ENCODE measurements at regions not wholly inside any gene's neighbourhood (a gene's known extent, or its start where the extent isn't known, plus 50 kb on each side); places are given as distances from the start of the nearest gene placed in this dataset.

DNA sequence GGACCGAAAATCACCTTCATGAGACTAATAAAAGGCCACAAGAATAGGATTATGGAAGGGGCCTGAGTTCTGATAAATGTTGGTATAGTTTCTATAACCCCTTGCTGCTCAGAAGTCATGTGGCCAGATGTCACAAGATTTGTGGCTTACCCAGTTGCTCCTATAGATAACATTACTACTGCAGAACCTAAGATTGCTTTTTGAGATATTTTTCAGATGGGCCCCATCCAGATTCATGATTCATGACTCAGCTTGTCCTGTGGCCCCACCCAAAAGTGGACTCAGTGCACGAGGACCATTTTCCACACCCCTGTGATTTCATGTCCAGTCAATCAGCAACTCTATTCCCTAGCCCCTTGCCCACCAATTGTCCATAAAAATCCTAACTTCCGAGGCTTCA lies 209.0 kb downstream of the ACTR3B start:
- no peaks in the 10 kb centered on the region for H3K36me3 Mint-ChIP-seq (ENCODE audit: insufficient read depth)
- no peak for ATAC-seq (replicated peaks)
- H3K9me3 Mint-ChIP-seq, result peaks cover 0 to 9% of the 10 kb centered on the region in 2 donors
- no peak overlapping the region for H3K27ac Mint-ChIP-seq
- DNase-seq, result no peak
- no peaks in the 10 kb centered on the region for H3K4me1 Mint-ChIP-seq (ENCODE audit: low read depth in 2 of 2)
- H3K27me3 Mint-ChIP-seq, result peaks cover 13 to 14% of the 10 kb centered on the region in 2 donors
- no peak overlapping the region for H3K4me3 Mint-ChIP-seq

DNA sequence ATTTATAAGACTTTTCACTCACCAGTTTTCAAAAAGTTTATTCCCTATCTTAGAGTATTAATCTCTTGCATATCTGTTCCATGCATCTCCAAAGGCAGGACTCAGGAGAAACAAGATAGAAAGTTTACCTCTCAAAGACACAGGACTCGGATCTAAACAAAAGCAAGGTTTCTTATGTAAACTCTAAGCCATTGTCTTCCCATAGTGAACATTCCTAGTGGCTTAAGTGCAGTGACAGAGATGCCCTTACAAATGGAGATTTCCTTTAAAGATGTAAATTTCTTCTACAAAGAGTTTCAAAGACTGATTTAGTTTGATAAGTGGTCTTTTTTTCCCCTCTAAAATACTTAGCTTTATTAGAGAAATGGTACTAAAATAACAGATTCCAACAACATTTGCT lies 209.8 kb downstream of the ACTR3B start:
- DNase-seq, result no peak
- Mint-ChIP-seq H3K27me3 (peaks cover 14 to 15% of the 10 kb centered on the region in 2 donors), H3K27ac (no peak overlapping the region), H3K4me3 (no peak overlapping the region), H3K9me3 (peaks cover 0 to 9% of the 10 kb centered on the region in 2 donors), H3K4me1 (ENCODE audit: low read depth in 2 of 2) (no peaks in the 10 kb centered on the region), H3K36me3 (ENCODE audit: insufficient read depth) (no peaks in the 10 kb centered on the region)
- ATAC-seq (replicated peaks), result no peak

DNA sequence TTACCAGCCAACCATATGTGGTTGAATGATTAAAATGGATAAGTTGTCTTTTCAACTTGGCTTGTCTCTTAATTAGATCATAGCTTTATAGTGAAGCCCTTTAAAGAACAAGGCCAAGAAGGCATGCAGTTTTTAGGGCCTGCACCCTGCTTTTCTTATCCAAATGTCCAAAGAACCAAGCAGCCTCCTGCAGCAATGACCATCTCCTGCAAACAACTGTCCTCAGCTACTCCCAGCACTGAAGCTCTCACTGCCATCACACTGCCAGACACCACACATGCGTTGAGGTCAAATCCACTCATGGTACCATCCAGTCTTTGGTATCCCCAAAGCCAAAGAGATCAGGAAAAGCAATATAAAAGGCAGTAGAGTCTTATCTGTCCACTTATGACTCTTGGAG lies 210.3 kb downstream of the ACTR3B start:
- ATAC-seq (replicated peaks), result no peak
- H3K4me3 Mint-ChIP-seq, result no peak overlapping the region

DNA sequence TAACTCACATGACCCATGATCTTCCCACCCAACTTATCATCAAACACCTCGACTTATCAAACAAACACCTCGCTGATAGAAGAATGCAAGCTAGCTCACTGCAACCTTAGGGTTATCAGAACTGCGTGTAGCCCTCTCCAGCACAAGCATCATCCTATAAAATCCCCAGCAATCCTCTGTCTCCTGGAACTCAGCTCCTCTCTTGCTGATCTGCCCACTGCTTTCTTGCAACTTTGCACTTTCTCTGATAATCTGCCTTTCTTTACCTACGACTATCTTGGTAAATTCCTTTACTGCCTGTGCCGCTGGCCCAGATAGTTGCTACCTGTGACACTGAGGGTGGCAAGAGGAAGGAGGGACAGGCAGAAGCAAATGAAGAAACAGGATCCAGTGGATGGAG lies 210.9 kb downstream of the ACTR3B start:
- peaks cover 0 to 9% of the 10 kb centered on the region in 2 donors for H3K9me3 Mint-ChIP-seq
- H3K27me3 Mint-ChIP-seq, result peaks cover 18 to 21% of the 10 kb centered on the region in 2 donors
- H3K4me1 Mint-ChIP-seq (ENCODE audit: low read depth in 2 of 2), result no peaks in the 10 kb centered on the region
- no peaks in the 10 kb centered on the region for H3K36me3 Mint-ChIP-seq (ENCODE audit: insufficient read depth)
- H3K27ac Mint-ChIP-seq, result no peak overlapping the region
- no peak overlapping the region for H3K4me3 Mint-ChIP-seq
- no peak for ATAC-seq (replicated peaks)
- no peak for DNase-seq

More for the DNA sequence above, 210.3 kb downstream of the ACTR3B start:
- Mint-ChIP-seq H3K4me1 (ENCODE audit: low read depth in 2 of 2) (no peaks in the 10 kb centered on the region), H3K36me3 (ENCODE audit: insufficient read depth) (no peaks in the 10 kb centered on the region), H3K27ac (no peak overlapping the region), H3K9me3 (peaks cover 0 to 9% of the 10 kb centered on the region in 2 donors), H3K27me3 (peaks cover 18 to 20% of the 10 kb centered on the region in 2 donors)
- DNase-seq, result no peak

DNA sequence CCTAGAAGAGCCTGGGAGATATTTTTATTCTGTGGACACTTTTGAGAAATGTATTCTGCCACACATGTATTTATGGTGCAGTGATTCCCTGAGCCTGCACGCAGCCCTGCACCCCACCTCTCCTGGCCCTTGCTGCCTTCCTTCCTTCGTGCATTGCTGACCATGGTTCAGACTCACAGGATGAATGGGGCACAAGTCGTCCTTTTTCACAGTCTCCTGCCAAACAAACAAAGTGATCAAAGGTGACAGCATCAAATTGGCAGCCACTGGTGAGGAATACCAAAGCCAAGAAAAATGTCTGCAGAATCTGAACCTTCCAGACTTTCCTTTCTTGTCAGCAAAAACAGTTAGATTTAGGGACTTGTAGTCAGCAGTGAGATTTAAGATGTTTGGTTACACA lies 215.0 kb downstream of the ACTR3B start:
- no peaks in the 10 kb centered on the region for H3K4me1 Mint-ChIP-seq (ENCODE audit: low read depth in 2 of 2)
- no peak overlapping the region for H3K4me3 Mint-ChIP-seq
- H3K9me3 Mint-ChIP-seq, result peaks cover 2 to 9% of the 10 kb centered on the region in 2 donors
- peaks cover 25 to 29% of the 10 kb centered on the region in 2 donors for H3K27me3 Mint-ChIP-seq
- no peaks in the 10 kb centered on the region for H3K36me3 Mint-ChIP-seq (ENCODE audit: insufficient read depth)
- ATAC-seq (replicated peaks), result no peak
- H3K27ac Mint-ChIP-seq, result no peak overlapping the region
- DNase-seq, result no peak

DNA sequence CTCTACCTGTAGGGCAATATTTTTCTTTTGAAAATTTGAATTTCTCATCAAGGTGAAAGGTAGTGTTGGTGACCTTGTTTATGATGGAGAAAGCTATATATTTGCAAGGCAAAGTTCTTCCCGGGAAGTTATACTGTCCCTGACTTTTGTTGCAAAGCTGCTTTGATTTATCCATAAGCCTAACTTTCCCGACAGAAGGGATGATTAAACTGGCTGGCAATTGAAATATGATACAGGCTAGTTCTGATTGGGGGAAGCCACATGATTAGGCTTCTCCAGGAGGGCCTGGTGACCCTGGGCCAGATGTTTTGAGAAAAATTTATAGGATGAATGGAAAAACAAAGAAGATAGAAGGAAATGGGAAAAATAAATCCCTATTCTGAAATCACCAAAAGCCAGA lies 215.5 kb downstream of the ACTR3B start:
- no peak overlapping the region for H3K27ac Mint-ChIP-seq
- DNase-seq, result no peak
- H3K27me3 Mint-ChIP-seq, result peaks cover 27 to 31% of the 10 kb centered on the region in 2 donors
- no peaks in the 10 kb centered on the region for H3K4me1 Mint-ChIP-seq (ENCODE audit: low read depth in 2 of 2)
- peaks cover 2 to 9% of the 10 kb centered on the region in 2 donors for H3K9me3 Mint-ChIP-seq
- ATAC-seq (replicated peaks), result no peak
- H3K4me3 Mint-ChIP-seq, result no peak overlapping the region
- H3K36me3 Mint-ChIP-seq (ENCODE audit: insufficient read depth), result no peaks in the 10 kb centered on the region

DNA sequence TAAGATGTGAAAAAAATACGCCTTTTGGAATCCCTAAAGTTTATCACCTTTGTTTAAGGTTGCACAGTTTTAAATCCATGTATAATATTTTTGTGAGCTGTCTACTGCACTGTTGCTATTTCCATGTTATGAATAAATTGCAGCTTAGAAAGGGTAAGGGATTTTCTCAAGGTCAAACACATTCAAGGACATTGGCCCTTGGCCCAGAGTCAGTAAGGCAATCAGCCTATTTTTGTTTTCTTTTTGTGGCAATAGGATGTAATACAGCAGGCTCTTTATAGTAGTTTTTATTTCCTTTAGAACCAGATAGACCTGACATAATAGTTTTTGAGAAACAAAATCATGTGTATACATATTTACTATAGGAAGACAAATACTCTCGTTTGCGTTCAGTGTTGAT lies 219.8 kb downstream of the ACTR3B start:
- H3K4me1 Mint-ChIP-seq (ENCODE audit: low read depth in 2 of 2), result no peaks in the 10 kb centered on the region
- H3K9me3 Mint-ChIP-seq, result peaks cover 0 to 2% of the 10 kb centered on the region in 2 donors
- no peak overlapping the region for H3K4me3 Mint-ChIP-seq
- no peak for DNase-seq
- no peaks in the 10 kb centered on the region for H3K36me3 Mint-ChIP-seq (ENCODE audit: insufficient read depth)
- ATAC-seq (replicated peaks), result no peak
- H3K27me3 Mint-ChIP-seq, result peaks cover 23 to 40% of the 10 kb centered on the region in 2 donors
- H3K27ac Mint-ChIP-seq, result no peak overlapping the region

DNA sequence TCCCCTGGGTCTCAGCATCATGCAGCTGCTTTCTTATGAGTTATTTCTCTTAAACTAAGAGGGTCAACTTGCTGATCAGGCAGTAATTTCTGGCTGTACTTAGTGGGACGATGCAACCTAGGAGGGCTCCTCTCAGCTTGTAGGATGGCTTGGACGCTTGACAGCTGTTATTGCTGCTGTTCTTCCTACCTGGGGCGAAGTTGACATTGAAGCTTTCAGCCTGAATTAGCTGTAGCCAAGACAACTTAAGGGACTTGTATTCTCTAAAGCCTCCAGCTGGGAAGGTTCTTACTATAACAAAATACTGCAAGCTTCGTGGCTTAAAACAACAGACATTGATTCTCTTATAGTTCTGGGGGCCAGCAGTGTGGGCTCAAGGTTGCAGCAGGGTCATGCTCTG lies 224.9 kb downstream of the ACTR3B start:
- no peaks in the 10 kb centered on the region for H3K36me3 Mint-ChIP-seq (ENCODE audit: insufficient read depth)
- ATAC-seq (replicated peaks), result no peak
- no peaks in the 10 kb centered on the region for H3K4me1 Mint-ChIP-seq (ENCODE audit: low read depth in 2 of 2)
- H3K4me3 Mint-ChIP-seq, result no peak overlapping the region
- H3K27ac Mint-ChIP-seq, result no peak overlapping the region
- no peaks in the 10 kb centered on the region for H3K9me3 Mint-ChIP-seq
- no peak for DNase-seq
- H3K27me3 Mint-ChIP-seq, result peaks cover 17 to 29% of the 10 kb centered on the region in 2 donors

DNA sequence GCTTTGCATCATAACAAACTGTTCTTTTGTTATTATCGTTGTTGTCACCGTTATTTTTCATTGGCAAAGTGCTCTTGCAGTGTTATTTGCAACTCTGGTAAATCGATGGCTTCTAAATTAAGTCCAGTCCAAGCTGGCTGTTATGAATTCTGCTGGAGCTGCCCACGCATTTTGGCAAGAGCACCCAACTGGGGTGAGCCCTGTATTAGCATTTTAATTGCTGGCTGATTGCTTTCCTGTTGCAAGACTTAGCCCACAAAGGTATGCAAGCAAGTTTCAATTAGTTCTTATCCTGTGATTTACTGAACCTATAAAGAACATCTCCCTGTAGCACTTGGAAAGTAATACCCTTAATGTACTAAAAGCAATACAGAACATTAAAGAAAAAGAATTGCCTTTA lies 226.8 kb downstream of the ACTR3B start:
- Mint-ChIP-seq H3K27me3 (peaks cover 8 to 27% of the 10 kb centered on the region in 2 donors), H3K9me3 (no peaks in the 10 kb centered on the region)

DNA sequence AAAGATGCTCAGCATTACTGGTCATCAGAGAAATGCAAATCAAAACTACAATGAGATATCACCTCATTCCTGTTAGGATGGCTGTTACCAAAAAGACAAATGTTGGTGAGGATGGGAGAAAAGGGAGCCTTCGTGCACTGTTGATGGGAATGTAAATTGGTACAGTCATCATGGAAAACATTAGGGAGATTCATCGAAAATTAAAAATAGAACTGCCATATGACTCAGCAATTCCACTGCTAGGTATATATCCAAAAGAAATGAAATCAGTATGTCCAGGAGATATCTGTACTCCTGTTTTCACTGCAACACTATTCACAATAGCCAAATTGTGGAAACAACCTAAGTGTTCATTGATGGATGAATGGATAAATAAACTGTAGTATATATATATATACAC lies 228.1 kb downstream of the ACTR3B start:
- H3K4me3 Mint-ChIP-seq, result no peak overlapping the region
- ATAC-seq (replicated peaks) (no peak), DNase-seq (no peak)
- no peak overlapping the region for H3K27ac Mint-ChIP-seq
- no peaks in the 10 kb centered on the region for H3K4me1 Mint-ChIP-seq (ENCODE audit: low read depth in 2 of 2)
- H3K9me3 Mint-ChIP-seq, result no peaks in the 10 kb centered on the region
- no peaks in the 10 kb centered on the region for H3K36me3 Mint-ChIP-seq (ENCODE audit: insufficient read depth)
- peaks cover 8 to 20% of the 10 kb centered on the region in 2 donors for H3K27me3 Mint-ChIP-seq

More for the DNA sequence above, 226.8 kb downstream of the ACTR3B start:
- ATAC-seq (replicated peaks) (no peak), DNase-seq (no peak)
- no peak overlapping the region for H3K4me3 Mint-ChIP-seq
- no peaks in the 10 kb centered on the region for H3K36me3 Mint-ChIP-seq (ENCODE audit: insufficient read depth)
- H3K27ac Mint-ChIP-seq, result no peak overlapping the region
- no peaks in the 10 kb centered on the region for H3K4me1 Mint-ChIP-seq (ENCODE audit: low read depth in 2 of 2)

DNA sequence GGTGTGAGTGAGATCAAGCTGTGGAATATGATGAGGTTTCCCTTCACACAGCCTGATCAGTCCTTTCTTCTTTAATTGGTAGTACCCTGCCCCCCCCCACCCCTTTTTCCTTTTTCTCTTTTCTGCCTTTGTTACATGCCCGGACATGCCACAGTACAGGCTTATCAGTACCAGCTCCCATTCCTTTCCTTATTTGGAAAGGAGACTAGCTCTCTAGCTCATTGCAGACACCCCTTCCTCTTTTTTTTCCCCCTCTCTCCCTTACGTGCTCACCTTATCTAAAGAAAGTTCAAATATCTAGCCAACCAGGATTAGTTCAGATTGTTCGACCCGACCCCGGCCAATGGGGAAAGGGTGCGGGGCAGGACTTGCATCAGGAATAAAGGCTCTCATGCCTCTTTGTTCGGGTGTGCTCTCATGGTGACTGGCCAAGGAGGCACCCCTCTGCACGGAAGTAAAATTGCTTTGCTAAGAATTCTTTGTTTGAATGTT lies 230.4 kb downstream of the ACTR3B start:
- no peak for ATAC-seq (replicated peaks)
- no peak overlapping the region for H3K27ac Mint-ChIP-seq
- DNase-seq, result no peak
- no peaks in the 10 kb centered on the region for H3K36me3 Mint-ChIP-seq (ENCODE audit: insufficient read depth)
- no peaks in the 10 kb centered on the region for H3K4me1 Mint-ChIP-seq (ENCODE audit: low read depth in 2 of 2)
- no peaks in the 10 kb centered on the region for H3K9me3 Mint-ChIP-seq
- no peak overlapping the region for H3K4me3 Mint-ChIP-seq
- H3K27me3 Mint-ChIP-seq, result peaks cover 7 to 8% of the 10 kb centered on the region in 2 donors

DNA sequence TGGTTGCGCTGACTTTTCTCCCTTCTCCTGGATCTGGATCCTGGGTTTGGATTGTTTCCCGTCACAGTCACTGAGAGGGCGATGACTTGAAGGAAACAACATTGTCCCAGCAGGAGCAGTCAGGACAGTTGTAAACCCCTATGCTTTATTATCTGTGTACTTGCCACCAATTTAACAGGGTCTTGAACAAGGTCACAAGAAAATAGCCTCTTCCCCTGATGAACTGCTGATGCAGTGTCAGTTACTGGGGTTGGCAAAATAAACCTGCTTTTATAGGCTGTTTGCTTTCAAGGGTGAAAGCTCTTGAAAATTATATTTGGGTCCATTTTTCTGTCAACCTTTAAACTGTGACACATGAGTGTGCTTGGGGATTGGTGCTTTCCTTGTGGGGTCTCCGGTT lies 238.9 kb downstream of the ACTR3B start:
- peaks cover 0 to 8% of the 10 kb centered on the region in 2 donors for H3K9me3 Mint-ChIP-seq
- no peaks in the 10 kb centered on the region for H3K4me1 Mint-ChIP-seq (ENCODE audit: low read depth in 2 of 2)
- no peak overlapping the region for H3K4me3 Mint-ChIP-seq
- ATAC-seq (replicated peaks), result no peak
- no peak for DNase-seq
- no peak overlapping the region for H3K27ac Mint-ChIP-seq
- H3K27me3 Mint-ChIP-seq, result no peaks in the 10 kb centered on the region
- peaks cover 2% of the 10 kb centered on the region for H3K36me3 Mint-ChIP-seq (ENCODE audit: insufficient read depth)

DNA sequence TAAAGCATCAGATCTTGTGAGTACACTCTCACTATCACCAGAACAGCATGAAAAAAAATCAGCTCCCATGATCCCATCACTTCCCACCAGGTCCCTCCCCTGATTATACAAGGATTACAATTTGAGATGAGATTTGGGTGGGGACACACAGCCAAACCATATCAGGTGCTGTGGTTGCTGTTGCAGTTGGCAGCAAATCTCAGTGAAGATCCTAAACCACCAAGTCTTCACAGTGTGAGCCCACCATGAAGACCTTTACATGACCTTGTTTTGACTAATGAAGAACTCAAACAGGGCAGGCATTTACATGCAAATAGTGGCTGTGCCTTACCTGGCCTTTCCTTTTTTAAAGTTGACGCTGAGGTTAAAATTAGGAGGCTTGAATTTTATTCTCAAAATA lies 242.6 kb downstream of the ACTR3B start:
- no peak overlapping the region for H3K27ac Mint-ChIP-seq
- peaks cover 2 to 8% of the 10 kb centered on the region in 2 donors for H3K9me3 Mint-ChIP-seq
- ATAC-seq (replicated peaks) (no peak), DNase-seq (no peak)
- no peaks in the 10 kb centered on the region for H3K27me3 Mint-ChIP-seq
- no peak overlapping the region for H3K4me3 Mint-ChIP-seq
- H3K36me3 Mint-ChIP-seq (ENCODE audit: insufficient read depth), result peaks cover 2% of the 10 kb centered on the region
- H3K4me1 Mint-ChIP-seq (ENCODE audit: low read depth in 2 of 2), result no peaks in the 10 kb centered on the region

DNA sequence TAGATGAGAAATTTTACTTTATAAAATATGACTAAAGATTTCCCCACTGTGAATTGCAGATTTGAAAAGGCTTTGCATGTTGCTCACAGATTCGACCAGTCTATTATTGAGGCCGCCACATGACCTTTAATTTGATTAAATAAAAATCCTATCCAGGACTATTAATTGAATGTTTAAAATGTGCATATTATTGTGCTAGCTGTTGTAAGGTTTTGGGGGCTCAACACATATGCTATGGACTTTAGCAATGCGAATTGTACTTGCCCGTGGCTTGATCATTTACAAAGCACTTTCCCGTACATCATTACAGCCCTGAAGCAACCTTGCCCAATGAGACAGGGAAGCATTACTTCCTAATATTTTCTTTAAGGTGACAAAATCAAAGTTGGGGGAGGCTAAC lies 243.0 kb downstream of the ACTR3B start:
- H3K36me3 Mint-ChIP-seq (ENCODE audit: insufficient read depth), result peaks cover 2% of the 10 kb centered on the region
- H3K9me3 Mint-ChIP-seq, result peaks cover 2 to 8% of the 10 kb centered on the region in 2 donors
- DNase-seq, result no peak
- ATAC-seq (replicated peaks), result no peak
- H3K4me3 Mint-ChIP-seq, result no peak overlapping the region
- no peaks in the 10 kb centered on the region for H3K4me1 Mint-ChIP-seq (ENCODE audit: low read depth in 2 of 2)
- H3K27me3 Mint-ChIP-seq, result no peaks in the 10 kb centered on the region
- no peak overlapping the region for H3K27ac Mint-ChIP-seq

DNA sequence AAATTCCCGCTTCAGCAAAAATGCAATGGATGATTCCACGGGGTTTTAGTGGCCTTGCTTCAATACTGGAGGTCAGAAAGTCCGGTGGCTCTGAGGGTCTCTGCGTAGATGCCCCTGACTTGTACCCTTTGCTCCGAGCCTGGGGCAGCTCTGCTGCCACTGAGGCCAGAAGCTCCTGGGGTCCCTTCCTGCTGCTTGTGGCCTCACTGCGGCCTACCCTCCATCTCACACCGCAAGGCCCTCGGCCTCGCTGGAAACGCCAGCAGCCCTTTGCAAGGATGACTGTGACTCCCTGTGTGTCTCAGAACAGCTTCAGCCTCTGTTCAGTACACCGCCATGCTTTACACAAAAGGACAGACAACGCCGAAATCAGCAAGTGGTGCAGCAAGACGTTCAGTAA lies 244.8 kb downstream of the ACTR3B start:
- H3K9me3 Mint-ChIP-seq, result peaks cover 2 to 8% of the 10 kb centered on the region in 2 donors
- no peaks in the 10 kb centered on the region for H3K27me3 Mint-ChIP-seq
- H3K4me3 Mint-ChIP-seq, result no peak overlapping the region
- no peak for DNase-seq
- no peaks in the 10 kb centered on the region for H3K4me1 Mint-ChIP-seq (ENCODE audit: low read depth in 2 of 2)
- ATAC-seq (replicated peaks), result no peak
- no peak overlapping the region for H3K27ac Mint-ChIP-seq
- H3K36me3 Mint-ChIP-seq (ENCODE audit: insufficient read depth), result peaks cover 2% of the 10 kb centered on the region

Measured in effector memory CD8-positive, alpha-beta T cell (primary cell).